PC-3 (cell line): ENCODE measurements at regions not wholly inside any gene's neighbourhood (a gene's known extent, or its start where the extent isn't known, plus 50 kb on each side); places are given as distances from the start of the nearest gene placed in this dataset.

Source experiments
- ATAC-seq: fragments of 200-7000 bp; cut with Tn5 transposase; 2 replicates; pipeline ENCODE4 v1.9.1; 2020; ENCODE audit warnings: mild to moderate bottlenecking, moderate library complexity
- BruUV-seq: library from RNA; stranded (reverse); fragments of 400-500 nt; replicated peaks from 2 replicates; lab custom pipeline; 2021; lab: Mats Ljungman, UMichigan
- CTCF ChIA-PET: fragments of 300-600 bp; sonication (Branson Sonifier 250); formaldehyde crosslinking; loops from one replicate; lab custom pipeline; 2022; ENCODE audit warnings: antibody characterized with exemption; lab: Charles Lee
- POLR2A ChIA-PET: fragments of 300-600 bp; sonication (Branson Sonifier 250); formaldehyde crosslinking; loops from one replicate; lab custom pipeline; 2022; ENCODE audit warnings: antibody characterized with exemption; ENCODE audit not compliant: unreplicated experiment; lab: Charles Lee
- DNase-seq: peaks from one replicate; pipeline ENCODE4 v3.0.0-alpha.2; 2015
- H2AFZ ChIP-seq: fragments of 300-600 bp; sonication (generic); 2 replicates; pipeline ENCODE4 v1.6.0; 2016; ENCODE audit warnings: antibody characterized with exemption, low read length
- H3F3A ChIP-seq: fragments of 300-600 bp; sonication (generic); one replicate; pipeline ENCODE4 v1.6.0; 2017; ENCODE audit warnings: antibody characterized with exemption, low read length, control low read depth, mild to moderate bottlenecking; ENCODE audit not compliant: unreplicated experiment
- H3K27ac ChIP-seq: fragments of 300-600 bp; sonication (generic); 2 replicates; pipeline ENCODE4 v1.5.1; 2016; ENCODE audit warnings: mild to moderate bottlenecking, low read length
- H3K27me3 ChIP-seq: fragments of 300-600 bp; sonication (generic); 2 replicates; pipeline ENCODE4 v1.6.1; 2016; ENCODE audit warnings: low read length, mixed read lengths
- H3K36me3 ChIP-seq: fragments of 300-600 bp; sonication (generic); 2 replicates; pipeline ENCODE4 v1.6.1; 2016; ENCODE audit warnings: low read depth, mixed run types, low read length, mixed read lengths
- H3K4me1 ChIP-seq: fragments of 300-600 bp; sonication (generic); 2 replicates; pipeline ENCODE4 v1.5.1; 2016; ENCODE audit warnings: low read length; ENCODE audit not compliant: insufficient read depth
- H3K4me2 ChIP-seq: fragments of 300-600 bp; sonication (generic); 2 replicates; pipeline ENCODE4 v1.6.0; 2016; ENCODE audit warnings: low read length
- H3K4me3 ChIP-seq: fragments of 300-600 bp; sonication (generic); 2 replicates; pipeline ENCODE4 v1.5.1; 2016; ENCODE audit warnings: mild to moderate bottlenecking, low read length, mixed read lengths
- H3K79me2 ChIP-seq: fragments of 300-600 bp; sonication (generic); 2 replicates; pipeline ENCODE4 v1.6.1; 2017; ENCODE audit warnings: low read length, mixed read lengths
- H3K9ac ChIP-seq: fragments of 300-600 bp; sonication (generic); 2 replicates; pipeline ENCODE4 v1.6.0; 2016; ENCODE audit warnings: mild to moderate bottlenecking, low read length
- H3K9me2 ChIP-seq: fragments of 300-600 bp; sonication (generic); replicated peaks from 2 replicates; pipeline ENCODE4 v1.6.1; 2016; ENCODE audit warnings: mixed run types, low read length, mixed read lengths
- H3K9me3 ChIP-seq: fragments of 300-600 bp; sonication (generic); 2 replicates; pipeline ENCODE4 v1.6.1; 2016; ENCODE audit warnings: low read length, mixed read lengths
- H4K20me1 ChIP-seq: fragments of 300-600 bp; sonication (generic); 2 replicates; pipeline ENCODE4 v1.6.1; 2016; ENCODE audit warnings: low read length, mixed read lengths
- CTCF ChIP-seq: fragments of 300-600 bp; sonication (generic); conservative IDR thresholded peaks from 2 replicates; pipeline ENCODE4 v1.5.1; 2017; ENCODE audit warnings: antibody characterized with exemption, low read depth, mild to moderate bottlenecking, low read length
- EZH2 ChIP-seq: fragments of 300-600 bp; sonication (generic); IDR thresholded peaks from one replicate; pipeline ENCODE4 v1.6.1; 2017; ENCODE audit warnings: antibody characterized with exemption, mild to moderate bottlenecking, low read length; ENCODE audit not compliant: unreplicated experiment
- EZH2phosphoT487 ChIP-seq: fragments of 300-600 bp; sonication (generic); IDR thresholded peaks from 2 replicates; pipeline ENCODE4 v1.6.1; 2018; ENCODE audit warnings: mild to moderate bottlenecking, antibody characterized with exemption, low read length, borderline replicate concordance
- intact Hi-C: fragments of 100-400 bp; cut with micrococcal nuclease; formaldehyde crosslinking; loops from 2 replicates; pipeline ENCODE4 v1.9.0; 2023

GRCh38 chr3:59153648-59154047, 103.8 kb upstream of the CFAP20DC start:
- CTCF ChIA-PET = no interaction called here
- no peaks in the 10 kb centered on the region for H3K4me1 ChIP-seq
- intact Hi-C loops = no loop called here
- no peaks in the 10 kb centered on the region for H3F3A ChIP-seq
- H4K20me1 ChIP-seq = no peaks in the 10 kb centered on the region
- BruUV-seq = no TSS peak
- no peak for TF ChIP-seq EZH2phosphoT487
- no peak for TF ChIP-seq CTCF
- TF ChIP-seq EZH2 = no peak
- H3K9me3 ChIP-seq = no peaks in the 10 kb centered on the region
- H3K9ac ChIP-seq = no peak overlapping the region
- ATAC-seq (no peak), DNase-seq (no peak)
- no peaks in the 10 kb centered on the region for H3K36me3 ChIP-seq
- POLR2A ChIA-PET = no interaction called here
- no peaks in the 10 kb centered on the region for H3K79me2 ChIP-seq
- no peaks in the 10 kb centered on the region for H3K9me2 ChIP-seq
- no peak overlapping the region for H2AFZ ChIP-seq
- H3K4me2 ChIP-seq = no peak overlapping the region
- no peaks in the 10 kb centered on the region for H3K27me3 ChIP-seq
- H3K27ac ChIP-seq = no peak overlapping the region
- H3K4me3 ChIP-seq = no peak overlapping the region

GRCh38 chr3:59152943-59153342, 103.1 kb upstream of the CFAP20DC start:
- H3K4me2 ChIP-seq = no peak overlapping the region
- no peak overlapping the region for H3K4me3 ChIP-seq
- no peaks in the 10 kb centered on the region for H4K20me1 ChIP-seq
- CTCF ChIA-PET = no interaction called here
- TF ChIP-seq EZH2phosphoT487 (no peak), CTCF (no peak), EZH2 (no peak)
- no peaks in the 10 kb centered on the region for H3F3A ChIP-seq
- POLR2A ChIA-PET = no interaction called here
- DNase-seq (no peak), ATAC-seq (no peak)
- no peaks in the 10 kb centered on the region for H3K79me2 ChIP-seq
- H2AFZ ChIP-seq = no peak overlapping the region
- BruUV-seq = no TSS peak
- no peak overlapping the region for H3K27ac ChIP-seq
- no peaks in the 10 kb centered on the region for H3K9me2 ChIP-seq
- no peaks in the 10 kb centered on the region for H3K9me3 ChIP-seq
- no peak overlapping the region for H3K9ac ChIP-seq
- intact Hi-C loops = no loop called here
- H3K4me1 ChIP-seq = no peaks in the 10 kb centered on the region
- H3K36me3 ChIP-seq = no peaks in the 10 kb centered on the region
- no peaks in the 10 kb centered on the region for H3K27me3 ChIP-seq

- H3K4me1 ChIP-seq = no peaks in the 10 kb centered on the region
- H3K9me3 ChIP-seq = no peaks in the 10 kb centered on the region
- no peaks in the 10 kb centered on the region for H4K20me1 ChIP-seq
- peak overlapping the region; percentile 0; the same call in 1 of the 2 replicates for H2AFZ ChIP-seq
- DNase-seq (no peak), ATAC-seq (no peak)
- no peak overlapping the region for H3K9ac ChIP-seq
- no peaks in the 10 kb centered on the region for H3K9me2 ChIP-seq
- no TSS peak for BruUV-seq
- ChIA-PET POLR2A (no interaction called here), CTCF (no interaction called here)
- intact Hi-C loops = no loop called here
- TF ChIP-seq EZH2 (no peak), EZH2phosphoT487 (no peak)
- no peaks in the 10 kb centered on the region for H3F3A ChIP-seq
- H3K4me3 ChIP-seq = no peak overlapping the region
- no peak overlapping the region for H3K4me2 ChIP-seq
- H3K27me3 ChIP-seq = no peaks in the 10 kb centered on the region
- H3K27ac ChIP-seq = no peak overlapping the region
- H3K79me2 ChIP-seq = no peaks in the 10 kb centered on the region
- no peaks in the 10 kb centered on the region for H3K36me3 ChIP-seq
Observed at GRCh38 chr3:59150039-59150438, 100.2 kb upstream of the CFAP20DC start.
